Liver (tissue), 8 donors: ENCODE measurements at regions not wholly inside any gene's neighbourhood (a gene's known extent, or its start where the extent isn't known, plus 50 kb on each side); places are given as distances from the start of the nearest gene placed in this dataset.
"Not testable (repeated sequence)": the region's sequence is repeated elsewhere in the genome, so short reads cannot be mapped to it uniquely, and the experiment has no call there.

Experiments
- DNase-seq: peaks from one replicate; pipeline ENCODE4 v3.0.0-alpha.2; 2017; ENCODE audit warnings: low spot score
- H3K27ac ChIP-seq, 2 donors: one replicate each; pipeline ENCODE4 v1.7.0; 2013; ENCODE audit warnings: inconsistent platforms in 2 of 2, low read length in 2 of 2, control low read depth in 1 of 2, low read depth in 1 of 2, mild to moderate bottlenecking in 1 of 2
- H3K27me3 ChIP-seq, 4 donors: one replicate each; pipeline versions ENCODE4 v1.6.1 to v1.7.0; 2013; ENCODE audit warnings: low read length in 3 of 4, inconsistent platforms in 1 of 4, mild to moderate bottlenecking in 1 of 4, moderate library complexity in 1 of 4; ENCODE audit not compliant: control insufficient read depth in 4 of 4, insufficient read depth in 4 of 4
- H3K36me3 ChIP-seq, 4 donors: one replicate each; pipeline versions ENCODE4 v1.6.1 to v1.7.0; 2013; ENCODE audit warnings: low read length in 3 of 4, mild to moderate bottlenecking in 3 of 4, low read depth in 1 of 4, moderate library complexity in 1 of 4; ENCODE audit not compliant: control insufficient read depth in 4 of 4, insufficient read depth in 3 of 4
- H3K4me1 ChIP-seq, 4 donors: one replicate each; pipeline versions ENCODE4 v1.6.1 to v1.7.0; 2013; ENCODE audit warnings: low read length in 3 of 4, mild to moderate bottlenecking in 3 of 4, moderate library complexity in 1 of 4; ENCODE audit not compliant: control insufficient read depth in 4 of 4, insufficient read depth in 4 of 4
- H3K4me3 ChIP-seq, 3 donors: one replicate each; pipeline versions ENCODE4 v1.6.1 to v1.7.0; 2013; ENCODE audit warnings: low read length in 3 of 3, control low read depth in 1 of 3, low read depth in 1 of 3, mild to moderate bottlenecking in 1 of 3
- H3K9ac ChIP-seq, 2 donors: one replicate each; pipeline ENCODE4 v1.7.0; 2013; ENCODE audit warnings: low read length in 2 of 2, mild to moderate bottlenecking in 2 of 2, moderate library complexity in 2 of 2, control low read depth in 1 of 2, low read depth in 1 of 2
- H3K9me3 ChIP-seq, 4 donors: one replicate each; pipeline versions ENCODE4 v1.6.1 to v1.7.0; 2013; ENCODE audit warnings: low read length in 3 of 4; ENCODE audit not compliant: control insufficient read depth in 4 of 4
- ATF3 ChIP-seq: IDR thresholded peaks from 2 replicates; pipeline ENCODE4 v1.6.1; 2016; ENCODE audit warnings: antibody characterized with exemption
- CTCF ChIP-seq: fragments of 150-350 bp; IDR thresholded peaks from 2 replicates; pipeline ENCODE4 v1.5.1; 2017; ENCODE audit warnings: improper control_type of control experiment, low read depth, low read length; ENCODE audit not compliant: missing input control
- FOXA1 ChIP-seq: IDR thresholded peaks from 2 replicates; pipeline ENCODE4 v1.6.1; 2016; ENCODE audit warnings: antibody characterized with exemption
- GABPA ChIP-seq, 2 donors: IDR thresholded peaks in 1 of 2; conservative IDR thresholded peaks in 1 of 2; 2 replicates each; pipeline ENCODE4 v1.6.1; 2016; ENCODE audit warnings: antibody characterized with exemption in 2 of 2, mild to moderate bottlenecking in 1 of 2, moderate library complexity in 1 of 2
- HNF4G ChIP-seq: IDR thresholded peaks from 2 replicates; pipeline ENCODE4 v1.6.1; 2016; ENCODE audit warnings: antibody characterized with exemption
- JUND ChIP-seq, 2 donors: IDR thresholded peaks; 2 replicates each; pipeline ENCODE4 v1.6.1; 2016; ENCODE audit warnings: antibody characterized with exemption in 2 of 2
- MAX ChIP-seq: IDR thresholded peaks from 2 replicates; pipeline ENCODE4 v1.6.1; 2016; ENCODE audit warnings: antibody characterized with exemption
- NR2F2 ChIP-seq: IDR thresholded peaks from 2 replicates; pipeline ENCODE4 v1.6.1; 2016; ENCODE audit warnings: antibody characterized with exemption
- REST ChIP-seq: IDR thresholded peaks from 2 replicates; pipeline ENCODE4 v1.6.1; 2016; ENCODE audit warnings: antibody characterized with exemption, mild to moderate bottlenecking
- RXRA ChIP-seq, 2 donors: IDR thresholded peaks; 2 replicates each; pipeline ENCODE4 v1.6.1; 2017 to 2018; ENCODE audit warnings: antibody characterized with exemption in 2 of 2, mild to moderate bottlenecking in 1 of 2
- SP1 ChIP-seq: IDR thresholded peaks from 2 replicates; pipeline ENCODE4 v1.6.1; 2018; ENCODE audit warnings: antibody characterized with exemption, mild to moderate bottlenecking
- YY1 ChIP-seq: IDR thresholded peaks from 2 replicates; pipeline ENCODE4 v1.6.1; 2016; ENCODE audit warnings: antibody characterized with exemption, mild to moderate bottlenecking
- ZBTB33 ChIP-seq: IDR thresholded peaks from 2 replicates; pipeline ENCODE4 v1.6.1; 2016; ENCODE audit warnings: antibody characterized with exemption
- WGBS: extraction: QIAGEN DNeasy Blood & Tissue Kit; methylation state at CpG from one replicate; pipeline ENCODE4 v1.1.7; 2013; 5-methylcytosine and 5-hydroxymethylcytosine counted together
- donor health status: healthy.
- donor health status: healthy.
- donor health status: healthy.
- donor health status: healthy.
- donor health status: healthy.

GRCh38 chr22:47615051-47615450 is 852.6 kb downstream of the TBC1D22A start (continued):
- no peak for TF ChIP-seq YY1
- TF ChIP-seq GABPA (IDR thresholded peaks at IDR 0.05 in 1 of 2, conservative IDR thresholded peaks at IDR 0.05 in 1 of 2): no peak
- no peak for TF ChIP-seq RXRA (IDR thresholded peaks at IDR 0.05)

- 86% methylated on average over 13 of the region's 13 CpGs for WGBS
- peaks cover 0 to 9% (median 4%) of the 10 kb centered on the region in 4 donors for H3K27me3 ChIP-seq
- TF ChIP-seq REST (no peak), NR2F2 (no peak), GABPA (IDR thresholded peaks at IDR 0.05 in 1 of 2, conservative IDR thresholded peaks at IDR 0.05 in 1 of 2) (no peak)
- no peaks in the 10 kb centered on the region for H3K36me3 ChIP-seq
- DNase-seq: no peak
- H3K4me3 ChIP-seq: no peak overlapping the region
- H3K4me1 ChIP-seq: no peaks in the 10 kb centered on the region
- H3K9ac ChIP-seq: no peak overlapping the region
- H3K9me3 ChIP-seq: peaks cover 0 to 8% (median 4%) of the 10 kb centered on the region in 4 donors
- H3K27ac ChIP-seq: no peak overlapping the region
Measured at GRCh38 chr22:47613606-47614350, 851.3 kb downstream of the TBC1D22A start.

- 72% methylated on average over 11 of the region's 11 CpGs for WGBS
- H3K9me3 ChIP-seq, H3K4me3 ChIP-seq, H3K9ac ChIP-seq, DNase-seq, H3K27ac ChIP-seq, H3K36me3 ChIP-seq, H3K4me1 ChIP-seq, H3K27me3 ChIP-seq: not testable (repeated sequence)
Measured at GRCh38 chr22:47613181-47613580, 850.7 kb downstream of the TBC1D22A start.

- Histone ChIP-seq H3K36me3 (no peaks in the 10 kb centered on the region), H3K27ac (no peak overlapping the region), H3K4me1 (no peaks in the 10 kb centered on the region), H3K9ac (no peak overlapping the region), H3K4me3 (no peak overlapping the region), H3K9me3 (peaks cover 0 to 8% (median 4%) of the 10 kb centered on the region in 4 donors), H3K27me3 (peaks cover 0 to 9% (median 0%) of the 10 kb centered on the region in 4 donors)
- WGBS: 71% methylated on average over 17 of the region's 17 CpGs
- DNase-seq: no peak
- no peak for TF ChIP-seq HNF4G
- no peak for TF ChIP-seq GABPA (IDR thresholded peaks at IDR 0.05 in 1 of 2, conservative IDR thresholded peaks at IDR 0.05 in 1 of 2)
- no peak for TF ChIP-seq SP1
- no peak for TF ChIP-seq ATF3
- no peak for TF ChIP-seq FOXA1
- no peak for TF ChIP-seq CTCF
- no peak for TF ChIP-seq JUND (IDR thresholded peaks at IDR 0.05)
- no peak for TF ChIP-seq RXRA (IDR thresholded peaks at IDR 0.05)
- no peak for TF ChIP-seq ZBTB33
- TF ChIP-seq MAX: no peak
Measured at GRCh38 chr22:47612311-47612910, 850.0 kb downstream of the TBC1D22A start.
